ENCODE measurements at regions not wholly inside any gene's neighbourhood (a gene's known extent, or its start where the extent isn't known, plus 50 kb on each side); places are given as distances from the start of the nearest gene placed in this dataset.
"Not testable (repeated sequence)": the region's sequence is repeated elsewhere in the genome, so short reads cannot be mapped to it uniquely, and the experiment has no call there.

GRCh38 chr1:43108080-43108479 is 64.0 kb downstream of the EBNA1BP2 start:
- TF ChIP-seq, protein P1, sequence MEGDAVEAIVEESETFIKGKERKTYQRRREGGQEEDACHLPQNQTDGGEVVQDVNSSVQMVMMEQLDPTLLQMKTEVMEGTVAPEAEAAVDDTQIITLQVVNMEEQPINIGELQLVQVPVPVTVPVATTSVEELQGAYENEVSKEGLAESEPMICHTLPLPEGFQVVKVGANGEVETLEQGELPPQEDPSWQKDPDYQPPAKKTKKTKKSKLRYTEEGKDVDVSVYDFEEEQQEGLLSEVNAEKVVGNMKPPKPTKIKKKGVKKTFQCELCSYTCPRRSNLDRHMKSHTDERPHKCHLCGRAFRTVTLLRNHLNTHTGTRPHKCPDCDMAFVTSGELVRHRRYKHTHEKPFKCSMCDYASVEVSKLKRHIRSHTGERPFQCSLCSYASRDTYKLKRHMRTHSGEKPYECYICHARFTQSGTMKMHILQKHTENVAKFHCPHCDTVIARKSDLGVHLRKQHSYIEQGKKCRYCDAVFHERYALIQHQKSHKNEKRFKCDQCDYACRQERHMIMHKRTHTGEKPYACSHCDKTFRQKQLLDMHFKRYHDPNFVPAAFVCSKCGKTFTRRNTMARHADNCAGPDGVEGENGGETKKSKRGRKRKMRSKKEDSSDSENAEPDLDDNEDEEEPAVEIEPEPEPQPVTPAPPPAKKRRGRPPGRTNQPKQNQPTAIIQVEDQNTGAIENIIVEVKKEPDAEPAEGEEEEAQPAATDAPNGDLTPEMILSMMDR (IDR thresholded peaks at IDR 0.05; ENCODE audit: insufficient read depth, low read depth, low read length, missing control alignments): no peak
- no peak for DNase-seq (ENCODE audit: low read depth)
- H3K4me3 ChIP-seq (ENCODE audit: low read length): no peak overlapping the region

DNA sequence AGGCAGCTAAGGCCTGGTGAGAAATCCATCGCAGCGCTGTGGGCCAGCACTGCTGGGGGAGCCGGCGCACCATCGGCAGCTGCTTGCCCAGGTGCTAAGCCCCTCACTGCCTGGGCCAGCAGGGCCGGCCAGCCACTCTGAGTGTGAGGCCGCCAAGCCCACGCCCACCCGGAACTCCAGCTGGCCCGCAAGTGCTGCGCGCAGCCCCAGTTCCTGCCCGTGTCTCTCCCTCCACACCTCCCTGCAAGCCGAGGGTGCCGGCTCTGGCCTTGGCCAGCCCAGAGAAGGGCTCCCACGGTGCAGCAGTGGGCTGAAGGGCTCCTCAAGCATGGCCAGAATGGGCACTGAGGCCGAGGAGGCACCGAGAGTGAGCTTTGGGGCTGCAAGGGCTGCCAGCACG is 64.4 kb downstream of the EBNA1BP2 start:
- TF ChIP-seq, protein P1 (IDR thresholded peaks at IDR 0.05; ENCODE audit: insufficient read depth, low read depth, low read length, missing control alignments): no peak
- DNase-seq (ENCODE audit: low read depth): no peak
- H3K4me3 ChIP-seq (ENCODE audit: low read length): no peak overlapping the region

DNA sequence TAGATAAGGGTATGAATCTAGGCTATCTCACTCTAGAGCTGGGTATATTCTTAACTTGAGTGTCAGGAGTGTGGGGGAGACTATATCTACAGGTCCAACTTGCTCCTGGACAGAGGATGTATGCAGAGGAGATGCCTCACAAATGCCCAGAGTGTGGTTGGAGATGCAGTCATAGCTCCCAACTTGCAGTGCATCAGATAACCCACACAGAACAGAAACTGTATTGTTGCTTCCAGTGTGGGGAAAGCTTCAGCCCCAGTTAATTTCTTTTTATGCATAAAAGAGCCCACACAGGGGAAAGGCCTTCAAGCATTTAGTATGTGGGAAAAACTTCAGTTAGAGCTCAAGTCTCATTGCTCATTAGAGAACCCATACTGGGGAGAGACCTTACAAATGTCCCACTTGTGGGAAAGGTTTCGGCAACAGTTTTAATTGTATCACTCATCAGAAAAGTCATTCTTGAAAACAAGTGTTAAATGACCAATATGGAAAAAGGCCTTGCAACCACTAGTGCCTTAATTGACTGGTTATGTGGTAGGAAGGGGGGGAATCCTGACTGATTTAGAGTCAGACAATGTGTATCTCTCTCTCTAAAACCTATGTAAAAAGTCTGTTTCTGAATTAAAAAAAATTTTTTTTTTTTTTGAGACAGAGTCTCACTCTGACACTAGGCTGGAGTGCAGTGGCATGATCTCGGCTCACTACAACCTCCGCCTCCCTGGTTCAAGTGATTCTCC is 67.9 kb downstream of the EBNA1BP2 start:
- H3K4me3 ChIP-seq (ENCODE audit: low read length): no peak overlapping the region
- no peak for DNase-seq (ENCODE audit: low read depth)
- TF ChIP-seq, protein P1 (IDR thresholded peaks at IDR 0.05; ENCODE audit: insufficient read depth, low read depth, low read length, missing control alignments): no peak

- DNase-seq (ENCODE audit: low read depth): no peak
- H3K4me3 ChIP-seq (ENCODE audit: low read length): no peak overlapping the region
- TF ChIP-seq, protein P1 (IDR thresholded peaks at IDR 0.05; ENCODE audit: insufficient read depth, low read depth, low read length, missing control alignments): no peak
Measured at GRCh38 chr1:43101061-43101460, 71.0 kb downstream of the EBNA1BP2 start.

GRCh38 chr1:43098200-43098599 is 73.9 kb downstream of the EBNA1BP2 start:
- H3K4me3 ChIP-seq (ENCODE audit: low read length): no peak overlapping the region
- TF ChIP-seq, protein P1 (IDR thresholded peaks at IDR 0.05; ENCODE audit: insufficient read depth, low read depth, low read length, missing control alignments): no peak
- DNase-seq (ENCODE audit: low read depth): no peak

- not testable (repeated sequence) for H3K4me3 ChIP-seq (ENCODE audit: low read length); DNase-seq (ENCODE audit: low read depth)
Measured at GRCh38 chr1:43096528-43096927, 75.6 kb downstream of the EBNA1BP2 start.

GRCh38 chr1:43090812-43091211 is 81.3 kb downstream of the EBNA1BP2 start:
- not testable (repeated sequence) for H3K4me3 ChIP-seq (ENCODE audit: low read length); DNase-seq (ENCODE audit: low read depth)

GRCh38 chr1:43090157-43090556 is 81.9 kb downstream of the EBNA1BP2 start:
- DNase-seq (ENCODE audit: low read depth): not testable (repeated sequence)

More at GRCh38 chr1:43090157-43090556, 81.9 kb downstream of the EBNA1BP2 start:
- not testable (repeated sequence) for H3K4me3 ChIP-seq (ENCODE audit: low read length)

Measured in epithelial cell of esophagus (primary cell).